ENCODE measurements at regions not wholly inside any gene's neighbourhood (a gene's known extent, or its start where the extent isn't known, plus 50 kb on each side); places are given as distances from the start of the nearest gene placed in this dataset.

GRCh38 chr15:98203872-98204660 lies 243.6 kb downstream of the ARRDC4 start:
- DNase-seq, result no peak

- no peak for DNase-seq
These were observed 247.4 kb downstream of the ARRDC4 start for GRCh38 chr15:98207928-98208327.

- DNase-seq, result no peak
These were observed 253.0 kb downstream of the ARRDC4 start for GRCh38 chr15:98213346-98213979.

GRCh38 chr15:98216166-98216565 lies 255.7 kb downstream of the ARRDC4 start:
- DNase-seq, result no peak

DNA sequence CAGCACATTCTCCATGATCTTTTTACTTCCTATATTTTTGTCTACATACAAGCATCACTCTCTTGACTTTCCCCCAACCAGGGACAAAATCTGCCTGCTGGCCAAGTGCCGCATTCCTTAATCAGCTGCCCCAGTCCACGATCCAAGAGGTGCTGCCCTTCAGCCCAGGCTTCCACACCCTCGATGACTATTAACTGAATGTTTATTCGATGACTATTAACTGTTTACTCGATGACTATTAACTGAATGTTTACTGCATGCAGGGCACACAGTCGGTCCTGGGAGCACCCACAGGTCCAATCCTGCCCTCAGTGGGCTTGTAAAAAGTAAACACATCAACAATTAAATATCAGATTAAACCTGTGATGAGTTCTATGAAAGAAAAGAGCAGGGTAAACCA lies 256.9 kb downstream of the ARRDC4 start:
- no peak for DNase-seq

- DNase-seq, result no peak
These were observed 260.6 kb downstream of the ARRDC4 start for GRCh38 chr15:98221144-98221543.

DNA sequence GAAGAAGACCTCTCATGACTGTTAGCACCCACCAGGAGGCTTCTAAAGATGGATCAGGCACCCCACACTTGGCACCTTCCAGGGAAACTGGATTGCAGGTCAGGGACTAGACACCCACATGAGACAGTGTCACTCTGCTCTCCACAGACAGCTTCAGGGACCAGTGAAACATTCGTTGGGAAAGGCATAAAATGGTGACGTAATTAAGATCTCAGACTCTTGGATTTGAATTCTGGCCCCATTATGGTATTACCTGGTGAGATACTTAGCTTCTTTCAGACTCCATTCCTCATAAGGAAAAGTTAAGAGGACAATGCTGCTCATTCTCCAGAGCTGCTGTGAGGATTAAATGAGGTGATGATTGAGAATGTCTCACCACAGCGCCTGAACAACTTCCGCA lies 261.1 kb downstream of the ARRDC4 start:
- no peak for DNase-seq

GRCh38 chr15:98226149-98226548 lies 265.6 kb downstream of the ARRDC4 start:
- DNase-seq, result no peak

GRCh38 chr15:98226578-98226977 lies 266.1 kb downstream of the ARRDC4 start:
- no peak for DNase-seq

DNA sequence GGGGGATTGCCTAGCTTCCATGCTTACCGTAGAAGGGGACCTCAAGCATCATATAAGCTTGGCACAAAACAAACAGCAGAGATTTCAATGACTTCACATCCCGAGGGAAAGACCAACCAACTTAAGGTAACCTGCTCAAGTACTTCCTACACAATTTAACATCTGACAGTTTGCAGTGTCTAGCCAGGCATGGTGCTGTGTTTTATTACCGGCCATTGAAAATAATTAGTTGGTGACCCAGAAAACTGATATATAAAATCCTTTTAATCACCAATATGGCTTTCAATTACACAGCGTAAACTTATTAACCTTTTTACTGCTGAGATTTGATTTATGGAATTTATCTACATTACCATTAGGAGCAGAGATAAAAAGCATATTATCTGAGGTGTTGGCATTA lies 268.3 kb downstream of the ARRDC4 start:
- DNase-seq, result no peak

GRCh38 chr15:98230975-98231374 lies 270.5 kb downstream of the ARRDC4 start:
- DNase-seq, result no peak

DNA sequence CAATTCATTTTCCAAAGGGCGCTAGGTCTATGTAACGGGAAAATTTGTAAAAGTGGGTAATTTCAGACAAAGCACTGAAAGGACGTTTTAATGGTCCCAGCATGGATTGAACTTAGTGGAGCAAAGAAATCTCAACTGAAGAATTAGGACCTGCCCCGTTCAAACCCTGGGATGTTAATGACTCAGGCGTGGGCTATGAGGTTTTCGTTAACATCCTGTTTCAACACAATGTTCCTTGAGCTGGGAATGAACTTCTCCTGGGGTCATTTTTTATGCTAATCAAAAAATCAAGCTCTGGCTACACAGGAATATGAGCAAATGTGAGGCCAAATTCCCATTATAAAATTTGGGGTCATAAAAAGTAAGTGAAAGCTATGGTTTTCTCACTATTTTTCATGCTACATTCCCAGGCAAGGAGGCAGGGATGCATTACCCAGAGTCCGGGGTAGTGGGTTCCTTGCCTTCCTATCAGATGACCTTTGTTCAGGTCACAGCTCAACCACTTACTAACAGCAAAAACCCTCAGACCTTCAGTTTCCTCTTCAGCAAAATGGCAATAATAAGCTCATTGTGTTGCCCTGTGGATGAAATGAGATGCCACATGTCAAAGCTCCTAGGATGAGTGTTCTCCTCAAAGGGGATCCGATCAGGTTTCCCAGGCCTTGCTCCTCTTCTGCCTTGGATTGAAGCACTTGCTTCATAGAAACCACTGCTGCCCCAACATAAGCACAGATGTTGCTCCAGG lies 271.4 kb downstream of the ARRDC4 start:
- no peak for DNase-seq

GRCh38 chr15:98232761-98233160 lies 272.3 kb downstream of the ARRDC4 start:
- no peak for DNase-seq

DNA sequence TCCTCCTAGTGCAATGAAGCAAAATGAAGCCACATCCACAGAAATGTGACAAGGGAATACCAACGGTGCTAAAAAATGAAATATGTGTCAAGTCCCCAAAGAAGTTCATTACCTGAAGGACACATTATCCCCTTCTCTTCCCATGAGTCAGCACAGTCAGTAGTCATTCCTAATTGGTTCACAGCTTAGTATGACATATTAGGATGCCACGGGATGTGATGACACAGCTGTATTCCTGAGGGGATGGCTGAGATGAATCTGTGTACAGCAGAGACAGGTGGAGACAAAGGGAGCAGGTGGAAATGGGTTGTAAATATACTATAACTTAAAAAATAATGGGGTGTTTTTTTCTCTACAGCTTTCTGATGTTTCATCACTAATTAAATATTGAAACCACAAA lies 273.4 kb downstream of the ARRDC4 start:
- DNase-seq, result no peak

- no peak for DNase-seq
These were observed 279.8 kb downstream of the ARRDC4 start for GRCh38 chr15:98240303-98240702.

GRCh38 chr15:98241032-98241554 lies 280.6 kb downstream of the ARRDC4 start:
- no peak for DNase-seq

- DNase-seq, result no peak
These were observed 296.8 kb downstream of the ARRDC4 start for GRCh38 chr15:98257290-98257689.

- DNase-seq, result no peak
These were observed 303.3 kb downstream of the ARRDC4 start for GRCh38 chr15:98263787-98264186.

GRCh38 chr15:98266295-98266694 lies 305.8 kb downstream of the ARRDC4 start:
- DNase-seq, result no peak

- no peak for DNase-seq
These were observed 307.7 kb downstream of the ARRDC4 start for GRCh38 chr15:98268163-98268562.

DNA sequence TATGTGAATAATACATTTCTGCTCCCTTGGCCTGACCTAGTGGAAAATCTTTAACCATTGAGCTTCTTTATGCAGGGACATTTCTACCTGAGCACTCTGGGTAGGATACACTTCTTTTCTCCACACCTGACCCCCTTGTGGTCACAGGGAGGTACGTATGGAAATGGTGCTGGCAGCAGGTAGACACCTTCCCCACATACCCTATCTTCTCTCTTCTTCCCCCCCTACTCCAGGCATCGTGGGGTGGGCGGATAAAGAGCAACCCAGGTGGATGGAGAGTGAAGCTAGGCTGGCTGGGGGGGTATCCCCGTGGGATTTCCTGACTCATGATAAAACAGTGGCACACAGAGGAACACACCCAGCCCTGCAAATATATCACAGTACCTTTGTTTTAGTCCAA lies 312.1 kb downstream of the ARRDC4 start:
- no peak for DNase-seq

- DNase-seq, result no peak
These were observed 315.5 kb downstream of the ARRDC4 start for GRCh38 chr15:98276018-98276417.

- DNase-seq, result no peak
These were observed 317.1 kb downstream of the ARRDC4 start for GRCh38 chr15:98277602-98278001.
